PC-3 (cell line): ENCODE measurements at regions not wholly inside any gene's neighbourhood (a gene's known extent, or its start where the extent isn't known, plus 50 kb on each side); places are given as distances from the start of the nearest gene placed in this dataset.

Source experiments
- CTCF ChIP-seq: fragments of 300-600 bp; sonication (generic); conservative IDR thresholded peaks from 2 replicates; pipeline ENCODE4 v1.5.1; 2017; ENCODE audit warnings: antibody characterized with exemption, low read depth, mild to moderate bottlenecking, low read length
- EZH2 ChIP-seq: fragments of 300-600 bp; sonication (generic); IDR thresholded peaks from one replicate; pipeline ENCODE4 v1.6.1; 2017; ENCODE audit warnings: antibody characterized with exemption, mild to moderate bottlenecking, low read length; ENCODE audit not compliant: unreplicated experiment
- EZH2phosphoT487 ChIP-seq: fragments of 300-600 bp; sonication (generic); IDR thresholded peaks from 2 replicates; pipeline ENCODE4 v1.6.1; 2018; ENCODE audit warnings: mild to moderate bottlenecking, antibody characterized with exemption, low read length, borderline replicate concordance

GRCh38 chr2:2879781-2880180 is 497.8 kb downstream of the EIPR1 start:
- TF ChIP-seq CTCF (no peak), EZH2phosphoT487 (no peak), EZH2 (no peak)
